T follicular helper cell (primary cell): ENCODE measurements at regions not wholly inside any gene's neighbourhood (a gene's known extent, or its start where the extent isn't known, plus 50 kb on each side); places are given as distances from the start of the nearest gene placed in this dataset.

Experiments used
- DNase-seq: peaks from one replicate; pipeline ENCODE4 v3.0.0-alpha.2; 2020; ENCODE audit warnings: low read depth

DNA sequence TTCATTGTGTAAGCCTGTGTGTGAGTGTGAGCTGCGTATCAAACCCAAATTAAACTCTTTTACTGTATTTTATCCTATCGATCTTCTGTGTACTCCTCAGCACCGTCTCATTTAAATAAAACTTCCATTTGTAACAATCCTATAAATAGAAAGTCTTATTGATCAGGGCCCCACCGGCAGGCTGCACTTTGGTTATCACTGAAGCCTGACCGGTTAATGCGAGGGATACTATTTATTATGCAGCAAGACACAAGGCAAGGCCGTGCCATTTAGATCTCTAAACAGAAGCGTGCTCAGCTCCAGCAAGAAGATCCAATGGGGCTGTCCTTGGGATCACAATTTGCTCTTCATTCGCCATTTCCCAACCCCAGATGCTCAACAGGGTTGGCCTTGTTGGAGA lies 252.6 kb upstream of the TSHZ3 start:
- DNase-seq, result no peak

- no peak for DNase-seq
Measured at GRCh38 chr19:31602548-31602947, 253.3 kb upstream of the TSHZ3 start.

GRCh38 chr19:31604493-31605040 lies 255.3 kb upstream of the TSHZ3 start:
- no peak for DNase-seq

GRCh38 chr19:31610018-31610417 lies 260.8 kb upstream of the TSHZ3 start:
- DNase-seq, result no peak

- no peak for DNase-seq
Measured at GRCh38 chr19:31611046-31611877, 262.0 kb upstream of the TSHZ3 start.

DNA sequence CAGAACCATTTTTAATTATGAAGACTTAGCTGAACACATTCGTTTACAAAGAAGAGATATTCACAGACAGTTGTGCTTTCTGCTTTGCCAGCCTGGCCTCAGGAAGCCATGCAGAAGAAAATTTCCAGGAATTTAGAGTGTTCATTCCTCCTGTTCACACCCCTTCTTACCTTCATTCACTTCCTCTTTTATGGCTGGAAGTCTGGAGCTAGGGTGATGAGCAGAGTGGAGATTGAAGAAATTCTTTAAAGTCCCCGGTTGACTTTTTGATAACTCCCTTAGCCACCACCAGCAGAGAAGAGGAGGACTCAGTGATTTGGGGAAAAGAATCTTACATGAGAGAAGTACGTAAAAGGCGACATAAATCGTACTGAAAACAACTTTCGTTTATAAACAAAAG lies 263.6 kb upstream of the TSHZ3 start:
- no peak for DNase-seq

DNA sequence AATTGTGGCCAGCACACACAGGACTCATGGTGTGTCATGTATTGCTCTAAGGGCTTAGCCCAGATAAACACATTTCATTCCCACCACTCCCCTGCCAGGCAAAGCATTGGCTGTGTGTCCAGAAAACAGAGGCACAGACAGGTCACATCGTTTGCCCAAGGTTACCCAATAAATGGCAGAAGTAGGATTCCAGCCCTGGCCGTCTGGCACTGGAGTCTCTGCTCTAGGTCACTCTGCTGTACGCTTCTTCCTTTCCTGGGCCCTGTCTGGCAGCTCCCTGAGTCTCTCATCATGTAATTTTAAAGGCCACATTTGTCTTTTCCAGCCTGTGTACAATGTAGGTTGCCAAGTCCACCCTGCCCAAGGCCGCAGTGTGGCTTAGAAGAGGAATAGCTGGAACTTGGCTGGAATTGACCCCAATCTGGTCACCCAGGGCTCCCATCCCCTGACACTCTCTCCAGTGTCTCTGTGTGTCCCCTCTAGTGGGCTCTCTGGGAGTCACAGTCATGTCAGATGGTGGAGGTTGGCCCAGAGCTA lies 264.5 kb upstream of the TSHZ3 start:
- DNase-seq, result no peak

GRCh38 chr19:31616031-31616430 lies 266.8 kb upstream of the TSHZ3 start:
- no peak for DNase-seq

GRCh38 chr19:31617010-31617585 lies 267.9 kb upstream of the TSHZ3 start:
- no peak for DNase-seq

DNA sequence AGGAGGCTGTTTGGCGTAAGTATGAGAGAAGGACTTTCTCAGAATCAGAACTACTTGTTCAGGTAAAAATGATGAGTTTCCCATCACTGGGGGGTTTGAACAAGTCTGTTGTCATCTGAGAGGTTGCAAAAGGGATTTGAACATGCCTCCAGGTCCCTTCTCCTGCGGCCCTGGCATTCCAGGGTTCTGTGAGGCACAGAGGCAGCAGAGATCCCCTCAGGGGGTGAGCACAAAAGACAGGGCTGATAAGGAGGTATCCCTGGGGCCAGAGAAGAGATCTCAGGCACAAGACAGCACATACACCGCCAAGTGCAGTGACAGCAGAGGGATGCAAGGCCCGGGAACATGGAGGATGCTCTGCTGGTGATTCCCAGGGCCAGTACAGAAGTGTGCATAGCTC lies 275.8 kb upstream of the TSHZ3 start:
- no peak for DNase-seq

DNA sequence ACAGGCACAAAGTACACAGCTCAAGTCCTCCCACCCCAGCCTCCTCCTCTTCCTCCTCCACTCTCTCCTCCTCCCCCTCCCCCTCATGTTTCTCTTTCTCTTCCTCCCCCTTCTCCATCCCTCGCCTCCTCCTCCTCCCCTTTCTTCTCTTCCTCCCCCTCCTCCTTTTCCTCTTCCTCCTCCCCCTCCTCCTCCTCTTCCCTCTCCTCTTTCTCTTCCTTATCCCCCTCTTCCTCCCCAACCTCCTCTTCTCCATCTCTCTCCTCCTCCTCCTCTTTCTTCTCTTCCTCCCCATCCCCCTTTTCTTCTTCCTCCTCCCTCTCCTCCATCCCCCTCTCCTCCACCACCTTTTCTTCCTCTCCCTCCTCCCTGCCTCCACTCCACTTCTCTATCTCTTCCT lies 276.3 kb upstream of the TSHZ3 start:
- DNase-seq, result no peak

GRCh38 chr19:31626941-31627340 lies 277.7 kb upstream of the TSHZ3 start:
- no peak for DNase-seq

DNA sequence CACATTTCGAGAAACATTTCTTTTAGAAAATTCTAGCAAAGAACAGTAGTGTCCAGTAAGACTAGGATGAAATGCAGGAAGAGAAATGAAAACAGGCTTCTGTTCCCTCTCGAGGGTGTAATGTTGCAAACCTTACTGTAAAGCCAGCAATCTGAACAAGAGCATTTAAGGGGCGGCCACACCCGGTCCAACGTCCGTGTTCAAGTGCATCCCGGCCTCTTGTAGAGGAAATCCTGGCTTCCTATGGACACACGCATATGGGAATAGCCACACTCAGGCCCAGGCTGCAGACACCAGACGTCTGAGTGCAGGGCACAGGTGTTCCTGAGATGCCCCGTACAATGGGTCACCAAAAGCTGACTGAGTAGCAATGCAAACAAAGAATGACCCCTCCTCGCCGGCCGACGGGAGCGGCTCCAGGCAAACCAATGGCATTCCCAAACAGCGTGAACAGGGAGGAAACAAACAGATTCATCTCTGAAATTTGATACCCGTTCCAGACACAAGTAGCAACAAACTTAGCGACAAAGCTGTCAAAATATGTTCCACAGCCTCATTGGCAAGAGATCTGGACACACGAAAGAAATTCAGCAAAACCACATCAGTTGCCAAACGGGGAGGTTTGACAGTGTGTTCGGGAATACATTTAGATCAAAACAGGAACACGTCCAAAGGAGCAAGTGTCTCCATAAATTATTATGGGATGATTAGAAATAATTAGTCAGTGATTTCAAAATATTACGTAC lies 278.6 kb upstream of the TSHZ3 start:
- DNase-seq, result no peak

DNA sequence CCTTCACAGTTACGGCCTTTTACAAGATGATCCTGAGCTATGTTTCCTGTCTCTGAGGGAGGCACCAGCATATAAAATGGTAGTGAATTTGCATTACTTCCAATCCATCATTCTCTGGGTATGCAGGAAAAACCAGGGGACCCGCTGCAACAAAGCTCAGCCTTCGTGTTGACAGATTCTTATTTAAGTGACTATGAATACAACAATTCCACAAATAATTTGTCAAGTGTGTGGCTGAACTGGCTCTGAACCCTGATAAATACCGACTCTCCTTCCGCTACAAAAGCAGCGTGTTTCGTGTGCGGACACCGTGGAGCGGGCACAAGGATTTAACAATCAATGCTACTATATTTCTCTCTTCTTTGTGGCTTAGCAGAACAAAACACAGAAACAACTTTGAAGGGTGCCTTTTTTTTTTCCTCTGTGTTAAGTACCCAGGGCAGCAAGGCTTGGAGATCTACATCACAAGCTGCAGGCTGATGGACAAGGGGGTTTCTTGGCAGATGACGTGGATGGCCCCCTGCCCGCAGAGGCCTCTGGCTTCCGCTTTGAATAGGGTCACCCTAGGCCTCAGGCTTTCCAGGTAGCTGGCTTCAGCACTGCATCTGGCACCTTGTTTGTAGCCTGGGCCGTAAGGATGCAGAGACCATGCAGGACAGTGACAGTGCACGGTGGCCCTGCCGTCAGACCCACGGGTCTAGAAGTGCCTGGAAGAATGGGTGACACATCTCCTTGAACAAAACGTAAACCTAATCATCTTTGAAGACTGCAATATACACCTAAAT lies 280.5 kb upstream of the TSHZ3 start:
- DNase-seq, result no peak

- DNase-seq, result no peak
Measured at GRCh38 chr19:31633014-31633413, 283.8 kb upstream of the TSHZ3 start.

DNA sequence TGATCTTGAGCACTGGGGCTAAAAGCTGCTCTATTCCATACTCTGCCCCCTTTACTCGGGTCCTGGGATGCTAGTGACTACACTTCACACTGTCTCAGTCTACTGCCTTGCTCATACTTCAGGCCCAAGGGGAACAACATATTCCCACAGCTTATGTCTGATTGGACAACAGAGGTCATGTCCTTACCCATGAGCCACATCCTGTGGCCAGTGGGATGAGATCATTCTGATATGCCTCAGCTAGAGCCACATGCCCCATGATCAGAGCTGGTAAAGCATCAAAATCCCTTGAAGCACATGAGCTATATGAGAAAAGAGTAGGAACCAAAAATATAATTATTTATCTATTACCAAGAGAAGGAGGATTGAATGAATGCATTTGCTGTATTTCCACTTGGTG lies 290.1 kb upstream of the TSHZ3 start:
- DNase-seq, result no peak

- no peak for DNase-seq
Measured at GRCh38 chr19:31641591-31641990, 292.4 kb upstream of the TSHZ3 start.

- DNase-seq, result no peak
Measured at GRCh38 chr19:31648347-31648746, 299.1 kb upstream of the TSHZ3 start.

GRCh38 chr19:31656507-31656906 lies 307.3 kb upstream of the TSHZ3 start:
- DNase-seq, result no peak

GRCh38 chr19:31658993-31659896 lies 310.0 kb upstream of the TSHZ3 start:
- no peak for DNase-seq

DNA sequence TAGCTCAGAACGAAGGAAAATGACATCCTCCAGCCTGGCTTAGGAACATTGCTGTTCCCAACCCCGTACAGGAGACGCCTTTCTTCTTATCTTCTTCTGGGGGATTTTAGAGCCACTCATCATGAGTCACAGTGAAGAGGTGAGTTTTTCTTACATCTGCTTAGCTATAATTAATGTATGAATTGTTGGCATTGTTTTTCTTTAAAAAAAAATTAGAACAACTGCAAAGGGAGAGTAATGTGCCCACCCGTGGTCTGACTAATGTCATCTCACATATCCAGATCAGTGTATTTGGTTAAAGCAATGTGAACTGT lies 310.6 kb upstream of the TSHZ3 start:
- no peak for DNase-seq
